H1 (cell line): ENCODE measurements at regions not wholly inside any gene's neighbourhood (a gene's known extent, or its start where the extent isn't known, plus 50 kb on each side); places are given as distances from the start of the nearest gene placed in this dataset.

ENCODE experiments used
- CTCF ChIA-PET: fragments of 300-600 bp; sonication (Branson Sonifier 250); formaldehyde crosslinking; loops from one replicate; lab custom pipeline; 2021; ENCODE audit not compliant: partially characterized antibody; lab: Charles Lee
- POLR2A ChIA-PET: fragments of 300-600 bp; sonication (Branson Sonifier 250); formaldehyde crosslinking; loops from one replicate; lab custom pipeline; 2021; ENCODE audit warnings: inconsistent platforms; ENCODE audit not compliant: partially characterized antibody; lab: Charles Lee
- DNase-seq, 2 experiments: peaks; one replicate each; pipeline versions ENCODE4 v3.0.0 to v3.0.0-alpha.2; 2010 to 2022; ENCODE audit warnings: low spot score in 2 of 2, low read depth in 1 of 2, mixed read lengths in 1 of 2
- FAIRE-seq: peaks from 2 replicates; lab custom pipeline; 2011; peaks lifted over from hg19 to GRCh38; lab: Jason Lieb, UNC
- H2AFZ ChIP-seq: 2 replicates; pipeline ENCODE4 v1.8.1; 2012; ENCODE audit warnings: low read length, inconsistent platforms
- H2AK5ac ChIP-seq: 2 replicates; pipeline ENCODE4 v1.6.1; 2013; ENCODE audit warnings: low read depth, low read length
- H2BK120ac ChIP-seq: replicated peaks from 2 replicates; pipeline ENCODE3; 2013; ENCODE audit warnings: low read depth, low read length, inconsistent platforms
- H2BK12ac ChIP-seq: 2 replicates; pipeline ENCODE4 v1.6.1; 2013; ENCODE audit warnings: low read depth, low read length
- H2BK15ac ChIP-seq: 2 replicates; pipeline ENCODE4 v1.6.1; 2013; ENCODE audit warnings: low read length
- H2BK20ac ChIP-seq: 2 replicates; pipeline ENCODE4 v1.6.1; 2013; ENCODE audit warnings: low read length
- H2BK5ac ChIP-seq: 2 replicates; pipeline ENCODE4 v1.6.1; 2013; ENCODE audit warnings: low read depth, low read length
- H3K14ac ChIP-seq: 2 replicates; pipeline ENCODE4 v1.6.1; 2013; ENCODE audit warnings: inconsistent platforms; ENCODE audit not compliant: insufficient read length
- H3K18ac ChIP-seq: 2 replicates; pipeline ENCODE4 v1.6.1; 2013; ENCODE audit warnings: low read length; ENCODE audit errors: extremely low read depth
- H3K23ac ChIP-seq: 2 replicates; pipeline ENCODE4 v1.6.1; 2013; ENCODE audit warnings: inconsistent platforms; ENCODE audit not compliant: insufficient read length
- H3K23me2 ChIP-seq: 2 replicates; pipeline ENCODE4 v1.6.1; 2013; ENCODE audit warnings: low read depth, low read length
- H3K27ac ChIP-seq: 2 replicates; pipeline ENCODE4 v1.6.1; 2011; ENCODE audit warnings: low read depth, low read length, inconsistent platforms
- H3K27me3 ChIP-seq, 4 experiments: replicated peaks in 1 of 4; 1 replicate in 1 of 4; 2 replicates in 3 of 4; pipeline versions ENCODE4 v1.6.1 to v1.8.1; 2011 to 2013; ENCODE audit warnings: low read length in 3 of 4, mild to moderate bottlenecking in 3 of 4, inconsistent platforms in 2 of 4, mixed read lengths in 2 of 4, moderate library complexity in 1 of 4; ENCODE audit not compliant: control insufficient read depth in 3 of 4, insufficient read depth in 3 of 4; ENCODE audit errors: extremely low read depth in 1 of 4
- H3K36me3 ChIP-seq, 4 experiments: 2 replicates each; pipeline versions ENCODE4 v1.6.1 to v1.8.1; 2011 to 2013; ENCODE audit warnings: mild to moderate bottlenecking in 4 of 4, low read length in 3 of 4, moderate library complexity in 2 of 4, control low read depth in 1 of 4, inconsistent platforms in 1 of 4; ENCODE audit not compliant: insufficient read depth in 4 of 4, control insufficient read depth in 2 of 4
- H3K4ac ChIP-seq: replicated peaks from 2 replicates; pipeline ENCODE3; 2013; ENCODE audit warnings: low read length, low read depth, mixed read lengths, inconsistent platforms; ENCODE audit not compliant: insufficient read length
- H3K4me1 ChIP-seq, 4 experiments: replicated peaks in 1 of 4; 1 replicate in 1 of 4; 2 replicates in 3 of 4; pipeline versions ENCODE4 v1.6.1 to v1.8.1; 2011 to 2013; ENCODE audit warnings: low read length in 3 of 4, inconsistent platforms in 2 of 4, mixed read lengths in 1 of 4; ENCODE audit not compliant: insufficient read depth in 4 of 4, control insufficient read depth in 3 of 4
- H3K4me2 ChIP-seq, 2 experiments: 2 replicates each; pipeline versions ENCODE4 v1.6.1 to v1.8.1; 2011 to 2013; ENCODE audit warnings: low read depth in 2 of 2, low read length in 2 of 2, control low read depth in 1 of 2, inconsistent platforms in 1 of 2, mild to moderate bottlenecking in 1 of 2; ENCODE audit not compliant: insufficient read depth in 1 of 2
- H3K4me3 ChIP-seq, 4 experiments: fragments of 200-600, 300-600 bp in 1 of 4; sonication (generic), shearing (Covaris generic), sonication (Bioruptor Twin) in 1 of 4; 2 replicates each; pipeline versions ENCODE4 v1.5.1 to v1.8.1; 2011 to 2016; ENCODE audit warnings: low read length in 4 of 4, low read depth in 3 of 4, control low read depth in 2 of 4, inconsistent platforms in 2 of 4, mild to moderate bottlenecking in 2 of 4, mixed read lengths in 1 of 4, moderate library complexity in 1 of 4; ENCODE audit not compliant: insufficient read depth in 2 of 4; ENCODE audit errors: extremely low read depth in 1 of 4
- H3K56ac ChIP-seq: replicated peaks from 2 replicates; pipeline ENCODE3; 2013; ENCODE audit warnings: low read depth, mild to moderate bottlenecking, mixed read lengths, low read length, inconsistent platforms; ENCODE audit not compliant: insufficient read length
- H3K79me1 ChIP-seq: 2 replicates; pipeline ENCODE4 v1.6.1; 2013; ENCODE audit warnings: low read depth, low read length, control low read depth
- H3K79me2 ChIP-seq, 2 experiments: 2 replicates each; pipeline versions ENCODE4 v1.6.1 to v1.8.1; 2012 to 2013; ENCODE audit warnings: low read length in 2 of 2, mild to moderate bottlenecking in 2 of 2, inconsistent platforms in 1 of 2; ENCODE audit not compliant: insufficient read depth in 2 of 2, control insufficient read depth in 1 of 2
- H3K9ac ChIP-seq, 4 experiments: replicated peaks in 1 of 4; 1 replicate in 1 of 4; 2 replicates in 3 of 4; pipeline versions ENCODE4 v1.6.1 to v1.8.1; 2011 to 2013; ENCODE audit warnings: low read depth in 3 of 4, low read length in 3 of 4, control low read depth in 2 of 4, mild to moderate bottlenecking in 2 of 4, moderate library complexity in 2 of 4, inconsistent platforms in 1 of 4; ENCODE audit errors: extremely low read depth in 1 of 4
- H3K9me3 ChIP-seq, 2 experiments: 2 replicates each; pipeline versions ENCODE4 v1.6.1 to v1.8.1; 2012 to 2013; ENCODE audit warnings: mild to moderate bottlenecking in 2 of 2, moderate library complexity in 2 of 2, control low read depth in 1 of 2, inconsistent platforms in 1 of 2, low read depth in 1 of 2, low read length in 1 of 2, mixed read lengths in 1 of 2; ENCODE audit not compliant: insufficient read depth in 2 of 2
- H4K20me1 ChIP-seq, 2 experiments: replicated peaks in 1 of 2; 2 replicates each; pipeline versions ENCODE3 to v1.8.1; 2011 to 2013; ENCODE audit warnings: inconsistent platforms in 2 of 2, low read length in 2 of 2, mild to moderate bottlenecking in 1 of 2; ENCODE audit not compliant: insufficient read depth in 2 of 2, control insufficient read depth in 1 of 2
- H4K5ac ChIP-seq: 2 replicates; pipeline ENCODE4 v1.6.1; 2013; ENCODE audit warnings: low read length, low read depth, mixed read lengths, inconsistent platforms; ENCODE audit not compliant: insufficient read length
- H4K8ac ChIP-seq: 2 replicates; pipeline ENCODE4 v1.8.0; 2013; ENCODE audit warnings: mild to moderate bottlenecking, moderate library complexity, low read length, inconsistent platforms; ENCODE audit not compliant: insufficient read depth; ENCODE audit errors: extremely low read depth
- H4K91ac ChIP-seq: replicated peaks from 2 replicates; pipeline ENCODE3; 2013; ENCODE audit warnings: low read length, mixed read lengths, inconsistent platforms; ENCODE audit not compliant: insufficient read length
- ATF2 ChIP-seq: IDR thresholded peaks from 2 replicates; pipeline ENCODE4 v1.6.1; 2012; ENCODE audit warnings: low read length, inconsistent platforms
- CTBP2 ChIP-seq: IDR thresholded peaks from 2 replicates; pipeline ENCODE4 v1.7.0; 2011; ENCODE audit warnings: borderline replicate concordance, mild to moderate bottlenecking, moderate library complexity, mixed read lengths, low read length; ENCODE audit not compliant: insufficient read depth, insufficient read length
- EGR1 ChIP-seq: IDR thresholded peaks from 2 replicates; pipeline ENCODE4 v1.6.1; 2011; ENCODE audit warnings: low read depth, low read length, borderline replicate concordance
- HDAC6 ChIP-seq: IDR thresholded peaks from one replicate; pipeline ENCODE4 v1.7.1; 2012; ENCODE audit warnings: low read depth, mild to moderate bottlenecking, inconsistent platforms, low read length, moderate library complexity
- KDM1A ChIP-seq: fragments of 200-600, 300-600 bp; sonication (generic); IDR thresholded peaks from 2 replicates; pipeline ENCODE4 v1.7.1; 2016; ENCODE audit warnings: mild to moderate bottlenecking, low read length, borderline replicate concordance
- MAX ChIP-seq: IDR thresholded peaks from 2 replicates; pipeline ENCODE4 v1.6.1; 2012; ENCODE audit warnings: inconsistent platforms
- PHF8 ChIP-seq: fragments of 200-600 bp; sonication (generic); conservative IDR thresholded peaks from 2 replicates; pipeline ENCODE4 v1.7.1; 2012; ENCODE audit warnings: low read depth, mild to moderate bottlenecking, inconsistent platforms, low read length, moderate library complexity
- SIX5 ChIP-seq: IDR thresholded peaks from 2 replicates; pipeline ENCODE4 v1.6.1; 2011; ENCODE audit warnings: mild to moderate bottlenecking, low read depth, low read length
- SP1 ChIP-seq: IDR thresholded peaks from 2 replicates; pipeline ENCODE4 v1.6.1; 2011; ENCODE audit warnings: low read depth, low read length
- SP2 ChIP-seq: IDR thresholded peaks from 2 replicates; pipeline ENCODE4 v1.6.1; 2012; ENCODE audit warnings: mild to moderate bottlenecking, low read length, inconsistent platforms
- SRF ChIP-seq: IDR thresholded peaks from 2 replicates; pipeline ENCODE4 v1.6.1; 2011; ENCODE audit warnings: mild to moderate bottlenecking, low read depth, low read length, moderate library complexity
- TAF1 ChIP-seq: IDR thresholded peaks from 2 replicates; pipeline ENCODE4 v1.6.1; 2011; ENCODE audit warnings: mild to moderate bottlenecking, low read depth, low read length
- TAF7 ChIP-seq: optimal IDR thresholded peaks from 2 replicates; pipeline ENCODE3; 2011; ENCODE audit warnings: low read depth, mild to moderate bottlenecking, inconsistent platforms, low read length, moderate library complexity, borderline replicate concordance
- YY1 ChIP-seq: IDR thresholded peaks from 2 replicates; pipeline ENCODE4 v1.6.1; 2011; ENCODE audit warnings: low read depth, mild to moderate bottlenecking, low read length
- ZNF274 ChIP-seq: IDR thresholded peaks from 2 replicates; pipeline ENCODE4 v1.7.0; 2012; ENCODE audit warnings: low read length, borderline replicate concordance; ENCODE audit errors: extremely low read depth

GRCh38 chr5:175102717-175103116 is 341.3 kb downstream of the DRD1 start:
- Histone ChIP-seq H4K8ac (no peak overlapping the region), H2BK12ac (no peak overlapping the region), H2BK120ac (no peak overlapping the region), H3K23ac (no peak overlapping the region), H3K36me3 (no peaks in the 10 kb centered on the region), H3K4me1 (no peaks in the 10 kb centered on the region), H3K79me2 (no peaks in the 10 kb centered on the region), H2BK15ac (no peak overlapping the region), H4K91ac (no peak overlapping the region), H3K18ac (no peak overlapping the region), H2AK5ac (no peak overlapping the region), H2BK5ac (no peak overlapping the region), H3K9ac (no peak overlapping the region), H3K9me3 (no peaks in the 10 kb centered on the region), H2BK20ac (no peak overlapping the region), H3K23me2 (peaks cover 3% of the 10 kb centered on the region; the same call in 1 of the 2 replicates), H3K4me2 (no peak overlapping the region), H2AFZ (no peak overlapping the region), H3K27ac (no peak overlapping the region), H3K14ac (no peak overlapping the region), H3K79me1 (no peaks in the 10 kb centered on the region), H3K4me3 (no peak overlapping the region), H3K4ac (no peak overlapping the region), H4K5ac (no peak overlapping the region), H4K20me1 (peaks cover 0 to 3% of the 10 kb centered on the region in 2 experiments), H3K27me3 (no peaks in the 10 kb centered on the region), H3K56ac (peak overlapping the region; percentile 73)
- ChIA-PET POLR2A (no interaction called here), CTCF (no interaction called here)
- FAIRE-seq (no peak), DNase-seq (no peak)
- TF ChIP-seq SRF (no peak), CTBP2 (no peak), KDM1A (no peak), HDAC6 (no peak), SIX5 (no peak), ZNF274 (no peak), TAF1 (no peak), MAX (no peak), ATF2 (no peak), SP2 (no peak), SP1 (no peak), TAF7 (no peak), PHF8 (no peak), YY1 (no peak), EGR1 (no peak)
